ENCODE measurements at regions not wholly inside any gene's neighbourhood (a gene's known extent, or its start where the extent isn't known, plus 50 kb on each side); places are given as distances from the start of the nearest gene placed in this dataset.

GRCh38 chr7:46850563-46851330 lies 731.2 kb downstream of the TNS3 start:
- no peak for DNase-seq

- no peak for DNase-seq
Measured at GRCh38 chr7:46848944-46849343, 733.0 kb downstream of the TNS3 start.

GRCh38 chr7:46848311-46848710 lies 733.6 kb downstream of the TNS3 start:
- no peak for DNase-seq

- DNase-seq: no peak
Measured at GRCh38 chr7:46847126-46847525, 734.8 kb downstream of the TNS3 start.

- no peak for DNase-seq
Measured at GRCh38 chr7:46844486-46844885, 737.4 kb downstream of the TNS3 start.

- DNase-seq: no peak
Measured at GRCh38 chr7:46841248-46841647, 740.7 kb downstream of the TNS3 start.

GRCh38 chr7:46839651-46840050 lies 742.3 kb downstream of the TNS3 start:
- DNase-seq: no peak

GRCh38 chr7:46838463-46838862 lies 743.4 kb downstream of the TNS3 start:
- DNase-seq: no peak

- no peak for DNase-seq
Measured at GRCh38 chr7:46835556-46835955, 746.4 kb downstream of the TNS3 start.

- DNase-seq: no peak
Measured at GRCh38 chr7:46834921-46835320, 747.0 kb downstream of the TNS3 start.

GRCh38 chr7:46833197-46833596 lies 748.7 kb downstream of the TNS3 start:
- no peak for DNase-seq

GRCh38 chr7:46832136-46832535 lies 749.8 kb downstream of the TNS3 start:
- no peak for DNase-seq

GRCh38 chr7:46819819-46820218 lies 762.1 kb downstream of the TNS3 start:
- no peak for DNase-seq

- no peak for DNase-seq
Measured at GRCh38 chr7:46814516-46815250, 767.2 kb downstream of the TNS3 start.

- no peak for DNase-seq
Measured at GRCh38 chr7:46812101-46812675, 769.7 kb downstream of the TNS3 start.

- no peak for DNase-seq
Measured at GRCh38 chr7:46811529-46811928, 770.4 kb downstream of the TNS3 start.

GRCh38 chr7:46810986-46811385 lies 770.9 kb downstream of the TNS3 start:
- DNase-seq: no peak

- no peak for DNase-seq
Measured at GRCh38 chr7:46809886-46810285, 772.0 kb downstream of the TNS3 start.

GRCh38 chr7:46806856-46807255 lies 775.1 kb downstream of the TNS3 start:
- DNase-seq: no peak

- no peak for DNase-seq
Measured at GRCh38 chr7:46802479-46802878, 779.4 kb downstream of the TNS3 start.

- no peak for DNase-seq
Measured at GRCh38 chr7:46791188-46791587, 790.7 kb downstream of the TNS3 start.

GRCh38 chr7:46786995-46787394 lies 794.9 kb downstream of the TNS3 start:
- DNase-seq: no peak

- DNase-seq: no peak
Measured at GRCh38 chr7:46786221-46786954, 795.5 kb downstream of the TNS3 start.

All from CD4-positive, alpha-beta T cell treated with Interleukin-15 for 1 hour (primary cell).